ENCODE measurements at regions not wholly inside any gene's neighbourhood (a gene's known extent, or its start where the extent isn't known, plus 50 kb on each side); places are given as distances from the start of the nearest gene placed in this dataset.

DNA sequence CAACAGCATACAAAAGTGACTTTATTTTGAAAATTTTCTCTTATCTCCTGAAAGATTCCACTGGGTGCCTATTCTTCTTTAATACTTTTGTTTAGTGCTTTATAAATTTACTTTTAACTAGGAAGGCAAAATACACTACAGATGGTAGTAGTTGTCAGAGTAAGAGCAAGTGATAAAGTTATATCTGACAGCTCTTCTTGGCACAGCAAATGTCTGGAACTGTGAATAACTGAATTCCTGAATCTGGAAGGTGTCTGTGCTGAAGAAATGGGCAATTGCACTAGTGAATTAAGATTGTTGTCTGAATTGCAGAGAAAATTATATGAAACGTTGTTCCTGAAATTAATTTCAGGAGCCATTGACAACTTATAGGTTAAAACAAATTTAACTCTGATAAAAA is 213.8 kb upstream of the CBLB start:
- no peaks in the 10 kb centered on the region for H3K27me3 ChIP-seq (ENCODE audit: control insufficient read depth, insufficient read depth, low read length)
- no peak overlapping the region for H3K4me3 ChIP-seq (ENCODE audit: low read depth, low read length)
- no peak overlapping the region for H3K9ac ChIP-seq (ENCODE audit: low read depth, low read length)
- H3K36me3 ChIP-seq (ENCODE audit: control insufficient read depth, insufficient read depth, low read length), result no peaks in the 10 kb centered on the region
- H3K4me1 ChIP-seq (ENCODE audit: control insufficient read depth, insufficient read depth, low read length), result no peaks in the 10 kb centered on the region
- H3K9me3 ChIP-seq (ENCODE audit: control insufficient read depth, insufficient read depth, low read length), result no peaks in the 10 kb centered on the region

DNA sequence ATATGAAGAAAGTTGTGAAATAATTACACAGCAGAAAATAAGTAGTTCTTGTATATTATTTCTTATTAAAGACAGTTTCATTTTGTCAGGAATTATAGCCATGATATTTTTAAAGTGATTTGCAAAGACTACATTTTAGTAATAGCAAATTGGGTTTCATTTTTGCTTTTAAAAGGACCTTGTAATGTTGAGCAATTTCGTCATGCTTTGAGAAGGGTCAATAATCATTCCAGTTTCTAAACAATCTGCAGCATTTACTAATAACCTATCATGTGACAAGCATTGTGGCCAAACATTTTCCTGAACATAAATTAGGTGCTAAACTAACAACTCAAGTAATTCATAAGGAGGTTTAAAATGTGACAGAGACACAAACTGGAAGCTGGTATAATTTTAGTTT is 214.4 kb upstream of the CBLB start:
- Histone ChIP-seq H3K27me3 (ENCODE audit: control insufficient read depth, insufficient read depth, low read length) (no peaks in the 10 kb centered on the region), H3K4me3 (ENCODE audit: low read depth, low read length) (no peak overlapping the region), H3K4me1 (ENCODE audit: control insufficient read depth, insufficient read depth, low read length) (no peaks in the 10 kb centered on the region), H3K9ac (ENCODE audit: low read depth, low read length) (no peak overlapping the region), H3K36me3 (ENCODE audit: control insufficient read depth, insufficient read depth, low read length) (no peaks in the 10 kb centered on the region), H3K9me3 (ENCODE audit: control insufficient read depth, insufficient read depth, low read length) (no peaks in the 10 kb centered on the region)

DNA sequence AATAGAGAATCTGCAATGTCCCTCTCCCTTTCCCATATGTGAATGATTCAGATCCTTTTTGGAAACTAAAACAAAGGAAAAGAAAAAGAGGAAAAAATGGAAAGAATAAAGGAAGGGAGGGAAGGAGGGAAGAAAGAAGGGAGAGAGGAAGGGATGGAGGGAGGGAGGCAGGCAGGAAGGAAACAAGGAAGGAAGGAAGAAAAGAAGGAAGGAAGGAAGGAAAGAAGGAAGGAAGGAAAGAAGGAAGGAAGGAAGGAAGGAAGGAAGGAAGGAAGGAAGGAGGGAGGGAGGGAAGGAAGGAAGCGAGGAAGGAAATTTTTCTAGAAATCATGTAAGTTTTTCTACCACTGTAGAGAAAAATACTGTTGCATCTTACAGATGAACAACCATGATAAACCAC is 215.0 kb upstream of the CBLB start:
- Histone ChIP-seq H3K9ac (ENCODE audit: low read depth, low read length) (no peak overlapping the region), H3K9me3 (ENCODE audit: control insufficient read depth, insufficient read depth, low read length) (no peaks in the 10 kb centered on the region), H3K4me1 (ENCODE audit: control insufficient read depth, insufficient read depth, low read length) (no peaks in the 10 kb centered on the region), H3K27me3 (ENCODE audit: control insufficient read depth, insufficient read depth, low read length) (no peaks in the 10 kb centered on the region), H3K4me3 (ENCODE audit: low read depth, low read length) (no peak overlapping the region), H3K36me3 (ENCODE audit: control insufficient read depth, insufficient read depth, low read length) (no peaks in the 10 kb centered on the region)

DNA sequence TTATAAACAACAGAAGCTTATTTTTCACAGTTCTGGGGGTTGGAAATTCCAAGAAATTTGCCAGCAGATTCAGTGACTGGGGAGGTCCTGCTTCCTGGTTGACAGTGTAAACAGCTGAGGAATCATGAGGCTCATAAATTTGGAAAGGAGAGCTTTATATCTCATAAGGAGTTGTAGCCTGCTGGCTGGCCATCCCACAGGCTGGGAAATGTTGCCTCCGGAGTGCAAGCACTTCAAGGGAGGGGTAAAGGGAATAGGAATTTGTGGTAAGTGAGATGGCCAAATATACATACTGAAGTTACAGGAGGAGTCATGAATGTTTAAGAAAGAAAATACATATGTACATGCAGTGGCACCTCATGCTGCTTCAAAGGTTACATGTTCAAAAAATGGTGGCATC is 217.2 kb upstream of the CBLB start:
- H3K36me3 ChIP-seq (ENCODE audit: control insufficient read depth, insufficient read depth, low read length), result no peaks in the 10 kb centered on the region
- no peak overlapping the region for H3K4me3 ChIP-seq (ENCODE audit: low read depth, low read length)
- H3K9ac ChIP-seq (ENCODE audit: low read depth, low read length), result no peak overlapping the region
- no peaks in the 10 kb centered on the region for H3K9me3 ChIP-seq (ENCODE audit: control insufficient read depth, insufficient read depth, low read length)
- no peaks in the 10 kb centered on the region for H3K4me1 ChIP-seq (ENCODE audit: control insufficient read depth, insufficient read depth, low read length)
- no peaks in the 10 kb centered on the region for H3K27me3 ChIP-seq (ENCODE audit: control insufficient read depth, insufficient read depth, low read length)

DNA sequence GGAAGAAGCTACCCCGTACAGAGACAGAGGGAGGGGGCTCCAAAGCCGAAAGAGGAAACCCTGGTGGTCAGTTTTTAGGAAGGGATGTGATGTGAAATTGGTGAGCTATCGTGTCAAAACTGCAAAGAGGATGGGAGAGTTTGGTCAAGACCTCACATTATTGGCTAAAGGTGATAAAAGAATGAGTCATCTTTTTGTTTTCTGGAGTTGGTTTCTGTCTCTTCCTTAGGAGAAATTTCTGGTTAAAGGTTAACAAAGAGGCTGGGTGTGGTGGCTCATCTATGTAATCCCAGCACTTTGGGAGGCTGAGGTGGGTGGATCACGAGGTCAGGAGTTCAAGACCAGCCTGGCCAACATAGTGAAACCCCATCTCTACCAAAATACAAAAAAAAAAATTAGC is 217.8 kb upstream of the CBLB start:
- Histone ChIP-seq H3K4me3 (ENCODE audit: low read depth, low read length) (no peak overlapping the region), H3K27me3 (ENCODE audit: control insufficient read depth, insufficient read depth, low read length) (no peaks in the 10 kb centered on the region), H3K4me1 (ENCODE audit: control insufficient read depth, insufficient read depth, low read length) (no peaks in the 10 kb centered on the region), H3K36me3 (ENCODE audit: control insufficient read depth, insufficient read depth, low read length) (no peaks in the 10 kb centered on the region), H3K9ac (ENCODE audit: low read depth, low read length) (no peak overlapping the region), H3K9me3 (ENCODE audit: control insufficient read depth, insufficient read depth, low read length) (no peaks in the 10 kb centered on the region)

DNA sequence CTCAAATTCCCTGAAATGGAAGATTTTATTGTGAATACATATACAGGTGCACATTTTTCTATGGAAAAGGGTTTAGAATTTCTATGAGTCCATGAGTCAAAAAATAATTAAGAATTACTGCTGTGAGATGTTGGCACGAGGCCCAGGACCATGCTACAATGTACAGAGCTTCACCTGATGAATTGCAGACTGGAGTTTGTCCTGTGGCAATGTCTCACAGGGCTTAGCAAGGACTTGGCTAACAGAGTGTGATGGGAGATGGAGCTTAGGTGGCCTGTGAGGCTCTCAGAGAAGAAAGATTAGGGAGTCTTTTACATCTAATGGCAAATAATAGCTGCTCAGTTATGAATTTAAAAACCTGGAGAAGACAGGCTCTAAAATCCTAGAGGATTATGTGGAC is 219.5 kb upstream of the CBLB start:
- Histone ChIP-seq H3K9ac (ENCODE audit: low read depth, low read length) (no peak overlapping the region), H3K4me1 (ENCODE audit: control insufficient read depth, insufficient read depth, low read length) (no peaks in the 10 kb centered on the region), H3K4me3 (ENCODE audit: low read depth, low read length) (no peak overlapping the region), H3K36me3 (ENCODE audit: control insufficient read depth, insufficient read depth, low read length) (no peaks in the 10 kb centered on the region), H3K9me3 (ENCODE audit: control insufficient read depth, insufficient read depth, low read length) (no peaks in the 10 kb centered on the region), H3K27me3 (ENCODE audit: control insufficient read depth, insufficient read depth, low read length) (no peaks in the 10 kb centered on the region)

DNA sequence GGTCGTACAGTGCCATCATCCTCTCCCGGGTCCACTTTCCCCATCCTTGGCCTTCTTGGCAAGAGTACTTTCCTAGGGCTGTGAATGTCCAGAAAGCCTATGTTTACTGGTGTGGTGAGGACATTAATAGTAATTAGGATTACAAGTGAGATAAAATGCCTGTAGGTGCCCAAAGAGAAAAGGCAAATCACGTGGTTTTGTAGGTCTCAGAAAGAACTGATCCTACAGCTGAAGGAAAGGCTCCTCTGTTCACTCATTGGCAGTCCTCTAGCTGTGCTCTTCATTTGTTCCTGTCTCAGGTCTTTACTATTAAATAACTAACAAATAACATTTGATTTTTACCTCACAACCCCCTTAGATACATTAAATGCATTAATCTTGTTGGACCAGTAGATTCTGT is 220.1 kb upstream of the CBLB start:
- H3K9ac ChIP-seq (ENCODE audit: low read depth, low read length), result no peak overlapping the region
- no peaks in the 10 kb centered on the region for H3K4me1 ChIP-seq (ENCODE audit: control insufficient read depth, insufficient read depth, low read length)
- no peaks in the 10 kb centered on the region for H3K27me3 ChIP-seq (ENCODE audit: control insufficient read depth, insufficient read depth, low read length)
- no peak overlapping the region for H3K4me3 ChIP-seq (ENCODE audit: low read depth, low read length)
- no peaks in the 10 kb centered on the region for H3K9me3 ChIP-seq (ENCODE audit: control insufficient read depth, insufficient read depth, low read length)
- no peaks in the 10 kb centered on the region for H3K36me3 ChIP-seq (ENCODE audit: control insufficient read depth, insufficient read depth, low read length)

DNA sequence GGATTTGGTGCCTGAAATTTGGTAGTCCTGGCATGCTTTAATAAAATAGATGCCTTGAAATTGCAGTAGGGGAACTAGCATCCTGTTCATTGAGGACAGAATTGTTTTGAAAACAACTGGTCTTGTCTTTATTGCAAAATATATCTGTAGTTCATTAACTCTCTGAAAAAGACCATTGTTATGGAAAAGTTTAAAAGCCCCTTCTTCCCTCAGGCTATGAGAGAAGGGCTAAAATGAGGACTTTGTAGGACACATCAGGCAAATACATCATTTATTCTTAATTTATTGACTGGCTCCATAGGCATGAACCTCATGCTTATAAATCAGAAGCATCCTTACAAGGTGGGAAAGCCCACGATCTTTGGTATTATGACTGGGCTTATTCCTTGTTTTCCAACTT is 221.0 kb upstream of the CBLB start:
- no peaks in the 10 kb centered on the region for H3K4me1 ChIP-seq (ENCODE audit: control insufficient read depth, insufficient read depth, low read length)
- H3K9ac ChIP-seq (ENCODE audit: low read depth, low read length), result no peak overlapping the region
- no peaks in the 10 kb centered on the region for H3K27me3 ChIP-seq (ENCODE audit: control insufficient read depth, insufficient read depth, low read length)
- H3K4me3 ChIP-seq (ENCODE audit: low read depth, low read length), result no peak overlapping the region
- no peaks in the 10 kb centered on the region for H3K9me3 ChIP-seq (ENCODE audit: control insufficient read depth, insufficient read depth, low read length)
- H3K36me3 ChIP-seq (ENCODE audit: control insufficient read depth, insufficient read depth, low read length), result no peaks in the 10 kb centered on the region

DNA sequence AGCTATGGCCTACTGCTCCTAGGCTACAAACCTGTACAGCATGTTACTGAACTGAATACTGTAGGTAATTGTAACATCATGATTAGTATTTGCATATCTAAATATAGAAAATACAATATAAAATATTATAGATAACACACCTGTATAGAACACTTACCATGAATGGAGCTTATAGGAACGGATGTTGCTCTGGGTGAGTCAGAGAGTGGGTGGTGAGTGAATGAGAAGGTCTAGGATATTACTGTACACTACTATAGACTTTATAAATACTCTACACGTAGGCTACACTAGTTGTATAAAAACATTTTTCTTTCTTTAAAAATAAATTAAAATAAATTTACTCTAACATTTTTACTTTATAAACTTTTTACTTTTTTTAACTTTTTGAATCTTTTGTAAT is 224.0 kb upstream of the CBLB start:
- H3K27me3 ChIP-seq (ENCODE audit: control insufficient read depth, insufficient read depth, low read length), result no peaks in the 10 kb centered on the region
- H3K9me3 ChIP-seq (ENCODE audit: control insufficient read depth, insufficient read depth, low read length), result no peaks in the 10 kb centered on the region
- H3K9ac ChIP-seq (ENCODE audit: low read depth, low read length), result no peak overlapping the region
- no peak overlapping the region for H3K4me3 ChIP-seq (ENCODE audit: low read depth, low read length)
- H3K4me1 ChIP-seq (ENCODE audit: control insufficient read depth, insufficient read depth, low read length), result no peaks in the 10 kb centered on the region
- H3K36me3 ChIP-seq (ENCODE audit: control insufficient read depth, insufficient read depth, low read length), result no peaks in the 10 kb centered on the region

DNA sequence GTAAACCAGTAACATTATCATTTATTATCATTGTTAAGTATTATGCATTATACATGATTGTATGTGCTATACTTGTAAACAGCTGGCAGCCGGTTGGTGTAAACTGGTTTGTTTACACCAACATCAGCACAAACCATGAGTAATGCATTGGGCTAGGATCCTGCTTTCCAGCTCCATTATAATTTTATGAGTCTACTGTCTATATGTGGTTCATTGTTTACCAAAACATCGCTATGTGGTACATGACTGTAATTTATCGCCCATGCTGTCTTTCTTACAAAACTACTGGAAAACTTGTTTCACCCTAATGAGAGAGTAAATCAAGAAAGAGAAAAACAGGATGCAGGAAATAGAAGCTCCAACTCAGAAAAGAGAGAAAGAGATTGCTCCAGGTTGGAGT is 224.8 kb upstream of the CBLB start:
- no peaks in the 10 kb centered on the region for H3K27me3 ChIP-seq (ENCODE audit: control insufficient read depth, insufficient read depth, low read length)
- no peaks in the 10 kb centered on the region for H3K36me3 ChIP-seq (ENCODE audit: control insufficient read depth, insufficient read depth, low read length)
- H3K4me1 ChIP-seq (ENCODE audit: control insufficient read depth, insufficient read depth, low read length), result no peaks in the 10 kb centered on the region
- H3K4me3 ChIP-seq (ENCODE audit: low read depth, low read length), result no peak overlapping the region
- no peak overlapping the region for H3K9ac ChIP-seq (ENCODE audit: low read depth, low read length)
- H3K9me3 ChIP-seq (ENCODE audit: control insufficient read depth, insufficient read depth, low read length), result no peaks in the 10 kb centered on the region

DNA sequence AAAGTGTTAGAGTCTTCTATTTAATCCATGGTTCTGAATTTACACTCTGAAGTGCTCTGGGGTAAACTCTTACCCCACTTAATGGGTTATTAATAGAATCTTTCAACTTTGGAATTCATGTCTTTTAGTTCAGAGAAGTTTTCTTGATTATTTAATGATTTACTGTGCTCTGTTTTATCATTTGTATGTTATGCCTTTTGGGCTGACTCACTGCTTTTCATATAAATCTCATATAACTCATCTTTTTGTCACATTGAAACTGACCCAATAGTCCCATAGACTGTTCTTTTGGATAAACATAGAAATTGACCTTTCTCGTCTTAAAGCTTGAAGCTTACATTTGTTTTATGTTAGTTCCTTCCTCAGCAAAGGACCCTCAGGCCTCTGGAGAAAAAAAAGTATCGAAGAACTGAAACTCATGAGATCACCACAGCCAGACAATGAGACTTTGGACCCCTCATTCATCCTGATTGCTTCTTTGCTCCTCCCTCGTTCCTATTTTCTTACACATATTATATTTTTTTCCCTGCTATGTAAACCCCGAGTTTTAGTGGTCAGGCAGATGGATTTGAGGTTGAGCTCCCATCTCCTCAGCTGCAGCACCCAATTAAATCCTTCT is 229.1 kb upstream of the CBLB start:
- no peak overlapping the region for H3K4me3 ChIP-seq (ENCODE audit: low read depth, low read length)
- H3K9me3 ChIP-seq (ENCODE audit: control insufficient read depth, insufficient read depth, low read length), result no peaks in the 10 kb centered on the region
- H3K4me1 ChIP-seq (ENCODE audit: control insufficient read depth, insufficient read depth, low read length), result no peaks in the 10 kb centered on the region
- H3K27me3 ChIP-seq (ENCODE audit: control insufficient read depth, insufficient read depth, low read length), result no peaks in the 10 kb centered on the region
- no peaks in the 10 kb centered on the region for H3K36me3 ChIP-seq (ENCODE audit: control insufficient read depth, insufficient read depth, low read length)
- no peak overlapping the region for H3K9ac ChIP-seq (ENCODE audit: low read depth, low read length)

DNA sequence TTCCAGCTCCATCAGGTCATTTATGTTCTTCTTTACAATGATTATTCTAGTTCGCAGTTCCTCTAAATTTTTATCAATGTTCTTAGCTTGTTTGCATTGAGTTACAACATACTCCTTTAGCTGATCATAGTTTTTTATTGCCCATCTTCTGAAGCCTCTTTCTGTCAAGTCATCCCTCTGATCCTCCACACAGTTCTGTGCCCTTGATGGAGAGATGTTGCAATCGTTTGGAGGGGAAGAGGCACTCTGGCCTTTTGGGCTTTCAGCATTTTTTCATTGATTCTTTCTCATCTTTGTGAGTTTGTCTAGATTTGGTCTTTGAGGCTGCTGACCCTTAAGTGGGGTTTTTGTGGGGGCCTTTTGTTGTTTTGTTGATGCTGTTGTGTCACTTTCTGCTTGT is 234.6 kb upstream of the CBLB start:
- Histone ChIP-seq H3K27me3 (ENCODE audit: control insufficient read depth, insufficient read depth, low read length) (no peaks in the 10 kb centered on the region), H3K4me1 (ENCODE audit: control insufficient read depth, insufficient read depth, low read length) (no peaks in the 10 kb centered on the region), H3K4me3 (ENCODE audit: low read depth, low read length) (no peak overlapping the region), H3K9ac (ENCODE audit: low read depth, low read length) (no peak overlapping the region), H3K9me3 (ENCODE audit: control insufficient read depth, insufficient read depth, low read length) (no peaks in the 10 kb centered on the region), H3K36me3 (ENCODE audit: control insufficient read depth, insufficient read depth, low read length) (no peaks in the 10 kb centered on the region)

DNA sequence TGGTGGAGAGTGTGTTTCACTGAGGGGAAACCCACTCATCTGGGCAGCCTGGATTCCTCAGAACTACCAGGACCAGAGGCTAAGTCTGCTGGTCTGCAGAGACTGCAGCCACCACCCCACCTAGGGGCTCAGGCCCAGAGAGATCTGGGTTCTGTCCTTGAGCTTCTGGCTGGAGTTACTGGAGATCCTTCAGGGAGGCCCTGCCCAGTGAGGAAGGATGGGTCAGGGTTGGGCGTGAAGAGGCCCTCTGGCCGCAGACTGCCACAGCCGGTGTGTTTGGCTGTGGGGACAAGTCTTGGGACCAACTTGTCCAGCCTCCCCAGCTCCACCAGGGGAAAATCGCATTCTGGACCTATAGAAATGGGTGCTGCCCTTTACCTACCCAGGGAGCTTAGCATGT is 235.3 kb upstream of the CBLB start:
- no peaks in the 10 kb centered on the region for H3K4me1 ChIP-seq (ENCODE audit: control insufficient read depth, insufficient read depth, low read length)
- H3K9me3 ChIP-seq (ENCODE audit: control insufficient read depth, insufficient read depth, low read length), result no peaks in the 10 kb centered on the region
- no peaks in the 10 kb centered on the region for H3K27me3 ChIP-seq (ENCODE audit: control insufficient read depth, insufficient read depth, low read length)
- H3K36me3 ChIP-seq (ENCODE audit: control insufficient read depth, insufficient read depth, low read length), result no peaks in the 10 kb centered on the region
- H3K4me3 ChIP-seq (ENCODE audit: low read depth, low read length), result no peak overlapping the region
- no peak overlapping the region for H3K9ac ChIP-seq (ENCODE audit: low read depth, low read length)

All from iPS-15b (cell line).